AG04449 (cell line): ENCODE measurements at regions not wholly inside any gene's neighbourhood (a gene's known extent, or its start where the extent isn't known, plus 50 kb on each side); places are given as distances from the start of the nearest gene placed in this dataset.
"Not testable (repeated sequence)": the region's sequence is repeated elsewhere in the genome, so short reads cannot be mapped to it uniquely, and the experiment has no call there.

Experiments used
- CTCF ChIA-PET: fragments of 350-600 bp; formaldehyde crosslinking; extraction: SDS; loops from one replicate; lab custom pipeline; 2021; ENCODE audit warnings: antibody characterized with exemption; lab: Yijun Ruan, JAX
- POLR2A ChIA-PET: fragments of 400-600, 350-600 bp; formaldehyde crosslinking; extraction: SDS; loops from one replicate; lab custom pipeline; 2020; ENCODE audit warnings: antibody characterized with exemption, inconsistent platforms; lab: Yijun Ruan, JAX
- DNase-seq: peaks from one replicate; pipeline ENCODE4 v3.0.0-alpha.2; 2010; ENCODE audit warnings: low read depth, low spot score
- H3K4me3 ChIP-seq: 2 replicates; pipeline ENCODE4 v1.5.1; 2011; ENCODE audit warnings: low read depth, mild to moderate bottlenecking, control low read depth, low read length
- CTCF ChIP-seq: IDR thresholded peaks from one replicate; pipeline ENCODE4 v1.5.1; 2011; ENCODE audit warnings: mild to moderate bottlenecking, moderate library complexity, low read length, control low read depth, inconsistent platforms; ENCODE audit not compliant: insufficient read depth; ENCODE audit errors: missing control alignments

- H3K4me3 ChIP-seq = no peak overlapping the region
- CTCF ChIA-PET = no interaction called here
- POLR2A ChIA-PET = no interaction called here
- DNase-seq = no peak
- TF ChIP-seq CTCF = no peak
Observed at GRCh38 chr14:82951171-82951570, 1417.5 kb upstream of the SEL1L start.

- H3K4me3 ChIP-seq = no peak overlapping the region
- ChIA-PET POLR2A (no interaction called here), CTCF (no interaction called here)
- no peak for DNase-seq
- TF ChIP-seq CTCF = no peak
Observed at GRCh38 chr14:82963756-82964155, 1430.1 kb upstream of the SEL1L start.

GRCh38 chr14:82987502-82988124 is 1454.0 kb upstream of the SEL1L start:
- ChIA-PET CTCF (no interaction called here), POLR2A (no interaction called here)
- H3K4me3 ChIP-seq = no peak overlapping the region
- TF ChIP-seq CTCF = no peak
- no peak for DNase-seq

GRCh38 chr14:82994547-82994946 is 1460.9 kb upstream of the SEL1L start:
- DNase-seq, CTCF ChIA-PET: not testable (repeated sequence)

GRCh38 chr14:82999802-83000201 is 1466.1 kb upstream of the SEL1L start:
- no peak for DNase-seq
- no peak overlapping the region for H3K4me3 ChIP-seq
- TF ChIP-seq CTCF = no peak
- POLR2A ChIA-PET = no interaction called here
- CTCF ChIA-PET = no interaction called here

More at GRCh38 chr14:82994547-82994946, 1460.9 kb upstream of the SEL1L start:
- H3K4me3 ChIP-seq, POLR2A ChIA-PET: not testable (repeated sequence)

GRCh38 chr14:83004456-83005006 is 1470.9 kb upstream of the SEL1L start:
- no peak for DNase-seq
- no peak for TF ChIP-seq CTCF
- H3K4me3 ChIP-seq = no peak overlapping the region
- POLR2A ChIA-PET = no interaction called here
- CTCF ChIA-PET = no interaction called here
